HFFc6 (cell line): ENCODE measurements at regions not wholly inside any gene's neighbourhood (a gene's known extent, or its start where the extent isn't known, plus 50 kb on each side); places are given as distances from the start of the nearest gene placed in this dataset.

Source experiments
- DNase-seq: peaks from one replicate; pipeline ENCODE4 v3.0.0-alpha.2; 2018
- H3K27ac Mint-ChIP-seq: 2 replicates; pipeline ENCODE4 v1.8.0; 2020; ENCODE audit warnings: mild to moderate bottlenecking, mixed read lengths
- H3K27me3 Mint-ChIP-seq: 2 replicates; pipeline ENCODE4 v1.8.0; 2021; ENCODE audit warnings: mild to moderate bottlenecking, moderate library complexity, mixed read lengths; ENCODE audit not compliant: insufficient read depth
- H3K36me3 Mint-ChIP-seq: 2 replicates; pipeline ENCODE4 v1.8.0; 2021; ENCODE audit warnings: low read depth, mixed read lengths
- H3K4me1 Mint-ChIP-seq: 2 replicates; pipeline ENCODE4 v1.8.0; 2020; ENCODE audit warnings: low read depth, mixed read lengths
- H3K4me3 Mint-ChIP-seq: 2 replicates; pipeline ENCODE4 v1.8.0; 2020; ENCODE audit warnings: mild to moderate bottlenecking, moderate library complexity, mixed read lengths
- H3K9me3 Mint-ChIP-seq: 2 replicates; pipeline ENCODE4 v1.8.0; 2020; ENCODE audit warnings: mild to moderate bottlenecking, mixed read lengths
- CTCF ChIP-seq: fragments of 200-600 bp; sonication (generic); IDR thresholded peaks from 2 replicates; pipeline ENCODE4 v1.5.0; 2021; ENCODE audit warnings: antibody characterized with exemption, mild to moderate bottlenecking

DNA sequence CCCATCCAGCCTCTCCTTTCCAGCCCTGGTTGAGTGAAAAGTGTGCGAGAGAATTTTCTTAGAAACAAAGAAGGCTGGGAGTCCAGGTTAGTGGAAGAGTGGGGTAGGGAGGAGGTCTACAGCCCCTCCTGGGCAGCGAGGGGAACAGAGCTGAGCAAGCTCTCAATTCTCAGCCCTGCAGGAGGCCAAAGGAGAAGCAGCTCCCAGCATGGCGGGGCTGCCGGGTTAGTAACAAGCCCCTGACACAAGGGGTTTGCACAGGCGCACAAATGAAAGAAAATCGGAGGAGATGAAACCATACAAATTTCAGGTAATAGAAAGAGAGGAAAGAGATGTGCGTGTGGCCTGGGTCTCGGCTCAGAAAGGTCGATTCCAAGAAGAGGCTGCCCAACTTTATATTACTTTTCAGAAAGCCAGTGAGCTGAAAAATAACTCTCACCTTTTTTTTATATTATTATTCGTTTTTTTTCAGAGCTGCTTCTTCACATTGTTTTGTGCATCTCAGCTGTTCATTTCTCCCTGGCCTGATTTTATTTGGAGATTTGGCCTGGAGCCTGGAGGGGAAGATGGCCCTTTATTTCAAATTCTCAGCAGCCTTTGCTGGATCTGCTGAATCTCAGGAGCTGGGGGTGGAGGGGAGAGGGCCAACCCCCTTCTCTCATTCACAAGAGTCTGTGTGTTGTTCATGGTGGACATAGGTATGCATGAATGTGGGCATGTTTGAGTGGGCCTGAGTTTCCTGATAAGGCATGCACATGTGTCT lies 583.2 kb downstream of the BUD13 start:
- Mint-ChIP-seq H3K36me3 (peaks cover 10% of the 10 kb centered on the region), H3K4me1 (no peaks in the 10 kb centered on the region), H3K4me3 (no peak overlapping the region), H3K27ac (no peak overlapping the region), H3K27me3 (peaks cover under 1% of the 10 kb centered on the region; the same call in 1 of the 2 replicates), H3K9me3 (peaks cover 43% of the 10 kb centered on the region)
- no peak for TF ChIP-seq CTCF
- DNase-seq: no peak

- DNase-seq: no peak
- no peak overlapping the region for H3K27ac Mint-ChIP-seq
- H3K9me3 Mint-ChIP-seq: peaks cover 41% of the 10 kb centered on the region
- no peak overlapping the region for H3K4me3 Mint-ChIP-seq
- H3K36me3 Mint-ChIP-seq: peaks cover 9% of the 10 kb centered on the region
- no peak for TF ChIP-seq CTCF
- H3K4me1 Mint-ChIP-seq: no peaks in the 10 kb centered on the region
- H3K27me3 Mint-ChIP-seq: no peaks in the 10 kb centered on the region
Observed at GRCh38 chr11:116188350-116188749, 584.4 kb downstream of the BUD13 start.

DNA sequence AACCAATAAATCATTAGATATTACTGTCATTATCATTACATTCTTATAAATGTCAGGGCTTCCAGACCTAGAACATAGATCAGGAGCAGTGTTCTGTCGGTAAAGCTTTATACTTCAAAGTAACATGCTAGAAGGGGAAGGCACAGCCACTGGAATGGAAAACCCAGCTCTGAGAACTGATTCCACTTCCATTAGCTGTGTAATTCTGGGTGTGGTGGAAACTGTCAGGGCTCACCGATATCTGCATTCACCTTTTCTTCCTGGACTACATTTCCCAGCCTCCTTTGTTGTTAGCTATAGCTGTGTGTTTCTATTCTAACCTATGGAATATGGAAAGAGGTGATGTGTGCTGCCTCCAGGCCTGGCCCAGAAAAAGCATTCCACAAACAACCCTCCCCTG lies 585.8 kb downstream of the BUD13 start:
- DNase-seq: no peak
- TF ChIP-seq CTCF: no peak
- Mint-ChIP-seq H3K9me3 (peaks cover 47% of the 10 kb centered on the region), H3K27me3 (no peaks in the 10 kb centered on the region; the same call in 1 of the 2 replicates), H3K4me1 (no peaks in the 10 kb centered on the region), H3K36me3 (peaks cover 9% of the 10 kb centered on the region), H3K4me3 (no peak overlapping the region), H3K27ac (no peak overlapping the region)

- no peak for DNase-seq
- no peak for TF ChIP-seq CTCF
- Mint-ChIP-seq H3K4me3 (no peak overlapping the region), H3K9me3 (peaks cover 50% of the 10 kb centered on the region), H3K27ac (no peak overlapping the region), H3K27me3 (no peaks in the 10 kb centered on the region; the same call in 1 of the 2 replicates), H3K36me3 (peaks cover 9% of the 10 kb centered on the region), H3K4me1 (no peaks in the 10 kb centered on the region)
Observed at GRCh38 chr11:116185551-116185950, 587.2 kb downstream of the BUD13 start.

DNA sequence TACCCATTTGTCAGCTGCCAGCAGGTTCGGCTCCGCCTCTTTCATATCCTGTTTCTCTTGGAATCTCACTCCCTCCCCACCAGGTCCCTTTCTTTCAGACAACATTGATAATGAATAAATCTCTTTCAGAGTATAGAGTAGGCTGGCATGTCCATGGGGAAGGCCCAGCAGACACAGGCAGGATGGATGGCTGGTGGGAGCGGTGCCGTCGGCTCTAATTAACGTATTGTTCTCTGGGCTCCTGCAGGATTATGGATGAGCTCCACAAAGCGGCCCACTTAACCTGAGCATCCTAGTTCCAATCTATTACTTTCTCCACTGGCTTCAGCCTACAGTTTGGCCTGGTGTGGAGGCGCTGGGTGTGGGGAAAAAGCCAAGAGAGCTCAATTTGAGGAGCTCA lies 588.0 kb downstream of the BUD13 start:
- H3K27me3 Mint-ChIP-seq: no peaks in the 10 kb centered on the region; the same call in 1 of the 2 replicates
- no peaks in the 10 kb centered on the region for H3K4me1 Mint-ChIP-seq

More for the DNA sequence above, 588.0 kb downstream of the BUD13 start:
- no peak for TF ChIP-seq CTCF
- peaks cover 58% of the 10 kb centered on the region for H3K9me3 Mint-ChIP-seq
- DNase-seq: no peak
- peaks cover 9% of the 10 kb centered on the region for H3K36me3 Mint-ChIP-seq
- no peak overlapping the region for H3K4me3 Mint-ChIP-seq
- no peak overlapping the region for H3K27ac Mint-ChIP-seq
